NCI-H128 (cell line): ENCODE measurements at regions not wholly inside any gene's neighbourhood (a gene's known extent, or its start where the extent isn't known, plus 50 kb on each side); places are given as distances from the start of the nearest gene placed in this dataset.
"Not testable (repeated sequence)": the region's sequence is repeated elsewhere in the genome, so short reads cannot be mapped to it uniquely, and the experiment has no call there.

Experiments used
- DNase-seq: peaks from one replicate; lab custom pipeline; 2025; ENCODE audit not compliant: unreplicated experiment; lab: John Stamatoyannopoulos, UW

DNA sequence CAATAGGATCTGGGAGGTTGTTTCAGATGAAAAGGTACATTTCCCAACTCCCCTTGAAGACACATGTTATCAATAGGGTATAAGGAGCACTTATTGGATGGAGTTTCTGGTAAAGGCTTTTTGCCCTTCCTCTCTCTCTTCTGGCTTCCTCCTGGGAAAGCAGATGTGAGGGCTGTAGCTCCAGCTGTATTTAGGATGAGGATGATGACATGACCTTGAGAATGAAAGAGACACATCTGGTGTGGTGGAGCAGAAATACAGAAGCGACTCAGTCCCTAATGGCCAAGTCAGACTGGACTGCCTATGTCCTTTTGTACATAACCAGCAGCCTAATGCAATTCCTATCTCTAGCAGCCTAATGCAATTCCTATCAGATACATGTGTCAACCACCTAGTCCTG is 100.9 kb upstream of the NXPH2 start:
- no peak for DNase-seq

DNA sequence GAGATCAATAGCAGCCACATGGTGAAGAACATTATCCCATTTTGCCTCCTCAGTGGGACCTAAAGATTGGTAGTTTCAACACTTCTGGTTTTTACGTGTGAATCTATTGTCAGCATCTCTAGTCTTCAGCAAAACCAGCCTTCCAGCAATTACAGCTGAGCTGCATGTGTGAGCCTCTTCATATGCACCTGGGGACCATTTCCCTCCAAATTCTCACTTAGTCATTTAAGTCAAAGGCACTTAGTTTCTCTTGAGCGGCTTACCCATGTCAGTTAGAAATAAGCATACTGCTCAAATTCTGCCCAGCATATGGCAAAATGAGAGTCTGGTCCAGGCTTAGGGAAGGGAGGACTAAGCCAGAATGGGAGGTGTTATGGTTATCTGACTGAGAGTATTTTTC is 99.7 kb upstream of the NXPH2 start:
- DNase-seq: no peak

DNA sequence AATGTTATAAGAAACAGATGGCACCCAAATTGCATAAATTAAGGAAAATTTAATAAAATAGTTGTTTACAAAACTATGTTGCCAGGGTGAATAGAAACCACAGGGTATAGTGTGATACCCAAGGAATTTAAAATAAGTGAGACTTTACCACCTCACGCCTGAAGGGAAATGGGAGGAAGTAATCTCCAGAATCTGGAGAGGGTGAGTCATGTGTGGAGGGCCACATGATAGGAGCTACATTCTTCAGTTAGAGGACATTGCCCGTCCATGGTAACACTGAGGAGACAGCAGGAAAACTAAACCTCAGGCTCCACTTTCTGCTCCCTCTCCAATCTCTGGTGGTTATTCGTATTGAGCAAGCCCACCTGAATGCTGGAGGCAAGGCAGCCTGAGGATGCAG is 97.2 kb upstream of the NXPH2 start:
- no peak for DNase-seq

DNA sequence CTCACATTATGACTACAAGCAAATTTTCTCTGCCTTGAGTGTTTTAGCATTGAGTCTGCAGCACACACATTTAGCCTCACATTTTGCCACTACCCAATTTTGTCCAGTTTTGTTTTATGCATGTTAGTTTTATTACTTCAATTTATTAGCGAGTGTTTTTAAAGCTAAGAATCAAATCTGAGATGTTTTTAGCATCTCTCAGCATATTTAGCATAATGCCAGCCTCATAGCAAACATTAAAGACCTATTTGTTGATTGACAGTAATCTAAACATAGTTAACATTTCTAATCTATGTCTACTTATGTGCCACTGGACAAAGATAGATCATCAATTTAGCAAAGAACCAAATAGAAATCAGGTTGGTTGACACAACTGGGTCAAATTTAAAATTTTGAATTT is 94.1 kb upstream of the NXPH2 start:
- DNase-seq: no peak

DNA sequence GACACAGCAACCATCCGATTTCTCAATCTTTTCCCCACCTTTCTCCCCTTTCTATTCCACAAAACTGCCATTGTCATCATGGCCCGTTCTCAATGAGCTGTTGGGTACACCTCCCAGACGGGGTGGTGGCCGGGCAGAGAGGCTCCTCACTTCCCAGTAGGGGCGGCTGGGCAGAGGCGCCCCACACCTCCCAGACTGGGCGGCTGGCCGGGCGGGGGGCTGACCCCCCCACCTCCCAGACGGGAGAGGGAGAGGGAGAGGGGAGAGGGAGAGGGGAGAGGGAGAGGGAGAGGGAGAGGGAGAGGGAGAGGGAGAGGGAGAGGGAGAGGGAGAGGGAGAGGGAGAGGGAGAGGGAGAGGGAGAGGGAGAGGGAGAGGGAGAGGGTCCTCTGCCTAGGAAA is 91.9 kb upstream of the NXPH2 start:
- DNase-seq: not testable (repeated sequence)

DNA sequence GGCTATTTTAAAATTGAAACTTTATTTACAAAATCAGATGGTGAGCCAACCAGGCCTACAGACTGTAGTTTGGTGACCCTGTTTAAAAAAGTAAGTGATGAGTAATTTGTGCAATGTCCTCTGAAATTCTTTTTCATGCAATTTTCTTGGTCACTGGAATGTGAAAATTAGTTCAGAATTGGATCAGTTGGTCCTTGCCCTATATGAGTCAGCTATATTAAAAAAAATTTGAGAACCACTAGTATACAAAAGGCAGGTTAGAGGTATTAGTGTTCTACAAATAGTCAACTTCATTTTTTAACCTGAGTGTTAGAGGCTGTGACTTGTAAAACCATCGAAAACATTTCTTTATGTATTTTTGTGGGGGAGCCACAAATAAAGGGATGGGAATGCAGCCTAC is 91.1 kb upstream of the NXPH2 start:
- no peak for DNase-seq

DNA sequence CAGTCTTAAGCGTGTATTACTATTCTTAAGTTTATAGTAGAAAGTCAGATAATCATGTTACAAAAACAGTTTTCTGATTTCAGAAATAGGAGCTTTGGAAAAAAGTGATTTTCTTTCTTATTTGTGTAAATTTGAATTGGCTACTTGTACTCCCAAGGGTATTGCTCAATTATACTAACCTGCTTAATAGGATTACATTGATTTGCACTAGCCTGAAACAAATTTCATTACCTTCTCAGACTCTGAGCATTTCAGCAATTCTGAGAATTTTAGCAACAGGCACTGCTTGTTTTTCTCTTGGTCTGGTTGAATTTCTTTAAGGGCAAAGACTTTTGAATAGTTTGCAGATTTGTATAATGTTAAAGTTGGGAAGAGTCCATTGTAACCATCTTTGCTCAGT is 87.2 kb upstream of the NXPH2 start:
- no peak for DNase-seq

DNA sequence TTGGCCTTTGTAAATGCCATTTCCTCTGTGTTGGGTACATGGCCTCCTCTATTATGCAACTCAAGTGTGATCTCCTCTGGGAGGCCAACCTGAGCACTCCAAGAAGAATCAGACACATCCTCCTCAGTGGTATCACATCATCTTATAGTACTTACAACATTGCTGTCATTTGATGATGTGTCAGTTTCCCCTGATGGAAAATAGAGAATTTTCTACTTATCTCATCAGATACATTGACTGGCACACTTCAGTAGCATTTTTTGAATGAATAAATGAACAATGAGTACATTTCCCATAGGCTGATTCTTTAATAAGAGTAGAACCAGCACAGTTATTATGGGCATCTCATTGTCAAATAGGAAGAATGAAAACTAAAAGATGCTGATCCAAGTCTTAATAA is 86.6 kb upstream of the NXPH2 start:
- no peak for DNase-seq

- no peak for DNase-seq
These were observed 73.6 kb upstream of the NXPH2 start for GRCh38 chr2:138853761-138854160.

DNA sequence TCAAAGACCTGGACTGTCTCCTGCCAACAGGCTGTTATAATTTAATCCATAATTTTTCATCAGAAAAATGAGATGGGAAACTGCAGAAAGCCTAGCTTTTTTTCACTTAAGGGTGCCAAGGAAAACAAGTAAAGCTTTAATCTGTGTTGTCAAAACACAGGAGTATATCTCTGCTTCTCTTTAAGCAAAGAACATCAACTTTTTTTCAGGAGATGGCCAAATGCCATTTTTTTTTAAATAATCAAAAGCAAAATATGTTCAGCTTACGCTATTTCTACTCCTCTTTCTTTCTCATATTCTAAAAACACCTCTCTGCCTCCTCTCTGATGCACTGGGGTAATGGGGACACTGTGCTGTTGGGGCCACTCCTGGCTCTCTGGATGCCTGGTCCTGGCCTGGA is 73.1 kb upstream of the NXPH2 start:
- DNase-seq: no peak

GRCh38 chr2:138846216-138846821 is 66.1 kb upstream of the NXPH2 start:
- DNase-seq: no peak

DNA sequence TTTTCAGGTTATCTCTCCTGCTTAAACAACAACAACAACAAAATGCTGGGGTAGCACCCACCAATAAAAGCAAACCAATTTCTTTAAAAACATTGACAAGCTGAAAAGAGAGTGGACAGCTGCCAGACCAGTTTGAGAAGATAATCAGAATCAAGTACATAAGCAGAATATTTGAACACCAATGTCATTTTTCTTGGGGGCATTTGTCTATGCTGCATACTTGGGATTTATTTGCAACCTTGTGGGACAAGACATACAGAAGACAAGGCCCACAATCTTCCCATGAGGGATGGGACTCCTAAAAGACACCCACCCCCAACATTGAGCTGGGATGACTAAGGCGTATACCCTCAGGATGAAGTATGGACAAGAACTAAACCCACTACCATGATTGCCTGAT is 62.2 kb upstream of the NXPH2 start:
- DNase-seq: no peak

DNA sequence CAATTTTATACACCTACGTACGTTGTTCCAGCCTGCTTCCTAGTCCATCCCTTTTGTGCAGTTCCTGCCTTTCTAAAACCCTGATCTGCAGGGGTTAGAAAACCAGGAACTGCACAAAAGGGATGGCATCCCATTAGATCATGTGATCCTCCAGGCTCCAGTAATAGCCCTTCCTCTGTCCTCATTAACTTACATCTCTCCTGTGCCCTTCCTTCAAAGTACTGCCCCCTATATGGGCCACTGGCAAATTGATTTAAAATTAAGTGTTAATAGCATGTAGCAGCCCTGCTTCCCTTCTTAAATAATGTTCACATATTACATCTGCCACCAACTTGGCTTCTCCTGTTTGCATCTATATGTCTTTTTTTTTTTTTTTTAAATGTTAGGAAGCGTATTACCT is 61.3 kb upstream of the NXPH2 start:
- DNase-seq: no peak

- DNase-seq: no peak
These were observed 58.8 kb upstream of the NXPH2 start for GRCh38 chr2:138838851-138839620.

DNA sequence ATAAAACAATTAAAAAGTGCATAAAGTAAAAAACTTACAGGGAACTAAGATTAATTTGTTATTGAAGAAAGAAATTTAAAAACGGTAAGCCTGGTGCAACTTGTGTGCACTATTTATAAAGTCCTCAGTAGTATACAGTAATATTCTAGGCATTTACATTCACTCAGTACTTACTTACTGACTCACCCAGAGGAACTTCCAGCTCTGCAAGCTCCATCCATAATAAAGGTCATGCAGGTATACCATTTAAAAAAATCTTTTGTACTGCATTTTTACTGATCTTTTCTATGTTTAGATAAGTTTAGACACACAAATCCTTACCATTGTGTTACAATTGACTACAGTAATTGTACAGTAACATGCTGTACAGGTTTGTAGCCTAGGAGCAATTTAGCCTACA is 51.5 kb upstream of the NXPH2 start:
- no peak for DNase-seq

DNA sequence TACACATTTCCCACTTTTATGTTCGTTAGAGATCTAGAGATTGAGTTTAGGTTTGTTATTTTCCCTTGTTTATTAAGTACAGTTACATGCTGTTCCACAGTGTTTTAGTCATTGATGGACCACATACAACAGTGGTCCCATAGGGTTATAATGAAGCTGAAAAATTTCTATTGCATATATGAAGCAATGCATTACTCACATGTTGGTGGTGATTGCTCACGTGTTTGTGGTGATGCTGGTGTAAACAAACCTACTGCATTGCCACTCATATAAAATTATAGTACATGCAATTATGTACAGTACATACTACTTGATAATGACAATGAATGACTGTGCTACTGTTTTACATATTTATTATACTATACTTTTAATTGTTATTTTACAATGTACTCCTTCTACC is 51.0 kb upstream of the NXPH2 start:
- no peak for DNase-seq

DNA sequence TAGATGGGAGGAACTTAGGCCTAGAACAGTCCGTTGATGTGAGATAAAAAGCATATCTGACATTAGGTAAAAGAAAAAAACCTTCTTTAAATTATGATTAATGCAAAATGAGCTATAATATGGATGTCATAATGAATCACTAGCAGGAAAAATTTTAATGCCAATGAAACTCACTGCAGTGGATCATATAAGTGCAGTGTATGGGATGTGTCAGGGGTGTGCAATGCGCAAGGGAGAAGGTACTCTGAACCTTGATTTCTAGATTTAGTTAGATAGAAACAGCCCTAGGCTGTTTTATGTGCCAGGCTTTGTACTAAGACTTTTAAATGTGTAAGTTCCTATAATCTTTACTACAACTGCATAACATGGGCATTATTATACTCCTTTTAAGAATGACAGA is 50.4 kb upstream of the NXPH2 start:
- DNase-seq: no peak
